IMR-90 (cell line): ENCODE measurements at regions not wholly inside any gene's neighbourhood (a gene's known extent, or its start where the extent isn't known, plus 50 kb on each side); places are given as distances from the start of the nearest gene placed in this dataset.

ENCODE experiments used
- ATAC-seq: fragments of 200-7000 bp; cut with Tn5 transposase; 2 replicates; pipeline ENCODE4 v1.9.1; 2020; ENCODE audit warnings: low read depth, mild to moderate bottlenecking, moderate library complexity
- BruUV-seq: library from RNA; stranded (reverse); fragments of 400-500 nt; replicated peaks from 2 replicates; lab custom pipeline; 2021; lab: Mats Ljungman, UMichigan
- CTCF ChIA-PET: fragments of 300-600 bp; formaldehyde crosslinking; extraction: SDS; loops from one replicate; lab custom pipeline; 2021; ENCODE audit warnings: antibody characterized with exemption; lab: Yijun Ruan, JAX
- POLR2A ChIA-PET: fragments of 300-600 bp; sonication (Branson Sonifier 250); formaldehyde crosslinking; loops from one replicate; lab custom pipeline; 2022; ENCODE audit warnings: antibody characterized with exemption; ENCODE audit not compliant: unreplicated experiment; lab: Charles Lee
- DNase-seq: peaks from one replicate; pipeline ENCODE4 v3.0.0; 2013
- H2AFZ ChIP-seq: replicated peaks from 2 replicates; pipeline ENCODE3; 2013; ENCODE audit warnings: low read length, mild to moderate bottlenecking; ENCODE audit not compliant: poor library complexity
- H2AK5ac ChIP-seq: 2 replicates; pipeline ENCODE4 v1.6.1; 2013; ENCODE audit warnings: low read depth, low read length, inconsistent platforms
- H2AK9ac ChIP-seq: replicated peaks from 2 replicates; pipeline ENCODE3; 2013; ENCODE audit warnings: mild to moderate bottlenecking, low read depth, low read length, moderate library complexity; ENCODE audit not compliant: poor library complexity
- H2BK120ac ChIP-seq: 2 replicates; pipeline ENCODE4 v1.6.1; 2013; ENCODE audit warnings: low read depth, low read length, inconsistent platforms
- H2BK15ac ChIP-seq: 3 replicates; pipeline ENCODE4 v1.6.1; 2013; ENCODE audit warnings: low read depth, low read length, inconsistent platforms
- H2BK20ac ChIP-seq: 2 replicates; pipeline ENCODE4 v1.6.1; 2013; ENCODE audit warnings: low read depth, mild to moderate bottlenecking, inconsistent platforms, low read length, moderate library complexity
- H2BK5ac ChIP-seq: 2 replicates; pipeline ENCODE4 v1.6.1; 2013; ENCODE audit warnings: mild to moderate bottlenecking, low read depth, low read length, inconsistent platforms; ENCODE audit not compliant: poor library complexity, severe bottlenecking
- H3K14ac ChIP-seq: replicated peaks from 2 replicates; pipeline ENCODE4 v1.6.1; 2013; ENCODE audit warnings: low read depth, low read length, inconsistent platforms
- H3K18ac ChIP-seq: 2 replicates; pipeline ENCODE4 v1.6.1; 2013; ENCODE audit warnings: low read depth, low read length, control low read depth
- H3K23ac ChIP-seq: 2 replicates; pipeline ENCODE4 v1.6.1; 2013; ENCODE audit warnings: low read depth, low read length, inconsistent platforms
- H3K27ac ChIP-seq: 2 replicates; pipeline ENCODE4 v1.5.1; 2013; ENCODE audit warnings: mild to moderate bottlenecking, control low read depth, low read length; ENCODE audit not compliant: insufficient read depth
- H3K27me3 ChIP-seq: 2 replicates; pipeline ENCODE4 v1.6.1; 2013; ENCODE audit warnings: low read length; ENCODE audit not compliant: control insufficient read depth, insufficient read depth
- H3K36me3 ChIP-seq: 2 replicates; pipeline ENCODE4 v1.6.1; 2013; ENCODE audit warnings: low read length, mixed read lengths; ENCODE audit not compliant: control insufficient read depth, insufficient read depth
- H3K4ac ChIP-seq: 2 replicates; pipeline ENCODE4 v1.6.1; 2013; ENCODE audit warnings: low read depth, low read length, inconsistent platforms
- H3K4me1 ChIP-seq: 2 replicates; pipeline ENCODE4 v1.6.1; 2013; ENCODE audit warnings: low read length, mixed read lengths; ENCODE audit not compliant: control insufficient read depth, insufficient read depth
- H3K4me2 ChIP-seq: 2 replicates; pipeline ENCODE4 v1.6.1; 2013; ENCODE audit warnings: low read depth, mild to moderate bottlenecking, control low read depth, low read length, moderate library complexity
- H3K4me3 ChIP-seq: 2 replicates; pipeline ENCODE4 v1.5.1; 2013; ENCODE audit warnings: low read depth, mild to moderate bottlenecking, control low read depth, low read length, moderate library complexity; ENCODE audit not compliant: insufficient read depth
- H3K56ac ChIP-seq: 2 replicates; pipeline ENCODE4 v1.6.1; 2013; ENCODE audit warnings: low read length, inconsistent platforms; ENCODE audit not compliant: insufficient read depth; ENCODE audit errors: extremely low read depth
- H3K79me1 ChIP-seq, 2 experiments: 2 replicates each; pipeline ENCODE4 v1.6.1; 2013; ENCODE audit warnings: low read length in 2 of 2, inconsistent platforms in 1 of 2, low read depth in 1 of 2
- H3K9ac ChIP-seq: 2 replicates; pipeline ENCODE4 v1.6.1; 2013; ENCODE audit warnings: low read depth, low read length, control low read depth
- H3K9me1 ChIP-seq: 2 replicates; pipeline ENCODE4 v1.6.1; 2013; ENCODE audit warnings: low read length, inconsistent platforms; ENCODE audit not compliant: insufficient read depth
- H3K9me3 ChIP-seq: 2 replicates; pipeline ENCODE4 v1.6.1; 2013; ENCODE audit warnings: low read length; ENCODE audit not compliant: control insufficient read depth, insufficient read depth
- H4K20me1 ChIP-seq: 2 replicates; pipeline ENCODE4 v1.6.1; 2013; ENCODE audit warnings: low read length, inconsistent platforms; ENCODE audit not compliant: insufficient read depth
- H4K5ac ChIP-seq: 2 replicates; pipeline ENCODE4 v1.6.1; 2013; ENCODE audit warnings: mild to moderate bottlenecking, low read depth, low read length, control low read depth
- H4K8ac ChIP-seq, 2 experiments: 2 replicates each; pipeline ENCODE4 v1.6.1; 2013; ENCODE audit warnings: low read depth in 2 of 2, low read length in 2 of 2, control low read depth in 1 of 2, inconsistent platforms in 1 of 2
- H4K91ac ChIP-seq: 2 replicates; pipeline ENCODE4 v1.6.1; 2013; ENCODE audit warnings: low read depth, low read length, inconsistent platforms; ENCODE audit not compliant: insufficient read depth
- BHLHE40 ChIP-seq: fragments of 150-350 bp; IDR thresholded peaks from 2 replicates; pipeline ENCODE4 v1.6.1; 2016; ENCODE audit warnings: mild to moderate bottlenecking, low read depth, low read length
- CEBPB ChIP-seq: IDR thresholded peaks from 2 replicates; pipeline ENCODE4 v1.6.1; 2012; ENCODE audit warnings: low read depth, low read length, improper control_type of control experiment
- MAZ ChIP-seq: IDR thresholded peaks from 2 replicates; pipeline ENCODE4 v1.6.1; 2012; ENCODE audit warnings: low read depth, mild to moderate bottlenecking, low read length, improper control_type of control experiment, moderate library complexity, borderline replicate concordance
- NFE2L2 ChIP-seq: fragments of 150-350 bp; IDR thresholded peaks from 2 replicates; pipeline ENCODE4 v1.6.1; 2016; ENCODE audit warnings: low read depth, mild to moderate bottlenecking, low read length
- RAD21 ChIP-seq: IDR thresholded peaks from 2 replicates; pipeline ENCODE4 v1.6.1; 2012; ENCODE audit warnings: low read length, improper control_type of control experiment
- RCOR1 ChIP-seq: IDR thresholded peaks from 2 replicates; pipeline ENCODE4 v1.6.1; 2012; ENCODE audit warnings: mild to moderate bottlenecking, low read length, improper control_type of control experiment; ENCODE audit not compliant: insufficient replicate concordance
- SMC3 ChIP-seq: fragments of 150-350 bp; IDR thresholded peaks from 2 replicates; pipeline ENCODE4 v1.6.1; 2016; ENCODE audit warnings: low read depth, mild to moderate bottlenecking, antibody characterized with exemption, low read length, moderate library complexity
- WGBS, 2 experiments: methylation state at CpG; one replicate each; pipeline versions ENCODE4 v1.1.5 to v1.1.7; 2013; ENCODE audit warnings: missing lambda C conversion rate in 2 of 2; ENCODE audit not compliant: insufficient read length in 1 of 2; ENCODE audit errors: extremely low coverage in 2 of 2; 5-methylcytosine and 5-hydroxymethylcytosine counted together
- dilution Hi-C: fragments of 300-500 bp; cut with HindIII; formaldehyde crosslinking; loops from one replicate; pipeline ENCODE4 v1.14.3; 2018; ENCODE audit warnings: low sequenced_read_pairs; ENCODE audit not compliant: unreplicated experiment
- in situ Hi-C: fragments of 300-500 bp; cut with MboI; formaldehyde crosslinking; loops from 3 replicates; pipeline ENCODE4 v1.14.3; 2019; ENCODE audit warnings: low sequenced_read_pairs, inconsistent platforms, mixed read lengths
- intact Hi-C: fragments of 100-400 bp; cut with micrococcal nuclease; formaldehyde crosslinking; loops from 2 replicates; pipeline ENCODE4 v1.10.0; 2022
- TF ChIP-seq, protein P1 (sequence below): fragments of 150-350 bp; IDR thresholded peaks from 2 replicates; pipeline ENCODE4 v1.6.1; 2016; ENCODE audit warnings: low read depth, mild to moderate bottlenecking, low read length, moderate library complexity, borderline replicate concordance
- TF ChIP-seq, protein P2 (sequence below): fragments of 150-350 bp; IDR thresholded peaks from 2 replicates; pipeline ENCODE4 v1.6.1; 2017; ENCODE audit warnings: mild to moderate bottlenecking, antibody characterized with exemption, low read length, low read depth

DNA sequence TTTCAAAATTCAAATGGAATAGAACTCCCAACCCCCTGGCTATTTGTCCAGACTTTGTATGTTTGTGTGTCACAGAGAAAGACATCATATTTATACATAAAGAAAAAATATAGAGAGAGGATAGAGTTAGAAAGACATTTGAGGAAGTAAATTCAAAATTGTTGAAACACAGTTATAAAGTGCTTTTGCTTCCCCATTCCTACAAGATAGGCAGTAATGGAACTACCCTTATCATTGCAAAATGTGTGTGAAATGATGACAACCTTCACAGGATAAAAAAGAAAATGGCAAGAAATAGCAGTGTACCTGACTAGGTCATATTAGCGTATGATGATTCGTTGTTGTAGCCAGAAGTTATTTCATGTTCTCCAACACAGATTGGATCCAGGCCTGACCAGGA is 63.1 kb downstream of the FZD1 start:
- BruUV-seq: no TSS peak
- POLR2A ChIA-PET: no interaction called here

More for the DNA sequence above, 63.1 kb downstream of the FZD1 start:
- Histone ChIP-seq H2AK9ac (no peak overlapping the region), H3K56ac (no peak overlapping the region), H3K4me1 (no peaks in the 10 kb centered on the region), H3K27me3 (peaks cover 5% of the 10 kb centered on the region), H2BK120ac (no peak overlapping the region), H4K5ac (no peak overlapping the region), H3K36me3 (no peaks in the 10 kb centered on the region), H2BK5ac (no peak overlapping the region), H4K20me1 (no peaks in the 10 kb centered on the region), H3K14ac (no peak overlapping the region), H4K91ac (no peak overlapping the region), H3K9me3 (no peaks in the 10 kb centered on the region), H3K4me2 (no peak overlapping the region), H3K9me1 (no peaks in the 10 kb centered on the region), H2BK15ac (no peak overlapping the region), H3K4ac (no peak overlapping the region), H3K27ac (no peak overlapping the region), H3K79me1 (no peaks in the 10 kb centered on the region), H2AK5ac (no peak overlapping the region), H3K23ac (no peak overlapping the region), H2BK20ac (no peak overlapping the region), H2AFZ (no peak overlapping the region), H3K9ac (no peak overlapping the region), H3K4me3 (no peak overlapping the region), H4K8ac (no peak overlapping the region), H3K18ac (no peak overlapping the region)
- no CpG with 5 or more reads among the region's 2 CpGs for WGBS, 2 experiments
- intact Hi-C loops (no loop called here), dilution Hi-C loops (no loop called here), in situ Hi-C loops (no loop called here)
- TF ChIP-seq MAZ (no peak), SMC3 (no peak), NFE2L2 (no peak), BHLHE40 (no peak), RCOR1 (no peak), CEBPB (no peak), RAD21 (no peak)
- TF ChIP-seq, protein P1, sequence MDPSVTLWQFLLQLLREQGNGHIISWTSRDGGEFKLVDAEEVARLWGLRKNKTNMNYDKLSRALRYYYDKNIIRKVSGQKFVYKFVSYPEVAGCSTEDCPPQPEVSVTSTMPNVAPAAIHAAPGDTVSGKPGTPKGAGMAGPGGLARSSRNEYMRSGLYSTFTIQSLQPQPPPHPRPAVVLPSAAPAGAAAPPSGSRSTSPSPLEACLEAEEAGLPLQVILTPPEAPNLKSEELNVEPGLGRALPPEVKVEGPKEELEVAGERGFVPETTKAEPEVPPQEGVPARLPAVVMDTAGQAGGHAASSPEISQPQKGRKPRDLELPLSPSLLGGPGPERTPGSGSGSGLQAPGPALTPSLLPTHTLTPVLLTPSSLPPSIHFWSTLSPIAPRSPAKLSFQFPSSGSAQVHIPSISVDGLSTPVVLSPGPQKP: no peak
- TF ChIP-seq, protein P2, sequence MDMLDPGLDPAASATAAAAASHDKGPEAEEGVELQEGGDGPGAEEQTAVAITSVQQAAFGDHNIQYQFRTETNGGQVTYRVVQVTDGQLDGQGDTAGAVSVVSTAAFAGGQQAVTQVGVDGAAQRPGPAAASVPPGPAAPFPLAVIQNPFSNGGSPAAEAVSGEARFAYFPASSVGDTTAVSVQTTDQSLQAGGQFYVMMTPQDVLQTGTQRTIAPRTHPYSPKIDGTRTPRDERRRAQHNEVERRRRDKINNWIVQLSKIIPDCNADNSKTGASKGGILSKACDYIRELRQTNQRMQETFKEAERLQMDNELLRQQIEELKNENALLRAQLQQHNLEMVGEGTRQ: no peak
- CTCF ChIA-PET: no interaction called here
- ATAC-seq (no peak), DNase-seq (no peak)
